HepG2 (cell line): ENCODE measurements at regions not wholly inside any gene's neighbourhood (a gene's known extent, or its start where the extent isn't known, plus 50 kb on each side); places are given as distances from the start of the nearest gene placed in this dataset.

Experiments used
- ATAC-seq: fragments of 200-7000 bp; cut with Tn5 transposase; 3 replicates; pipeline ENCODE4 v1.9.1; 2020; ENCODE audit warnings: mild to moderate bottlenecking, moderate library complexity
- BruUV-seq: library from RNA; stranded (reverse); fragments of 400-500 nt; replicated peaks from 2 replicates; lab custom pipeline; 2021; lab: Mats Ljungman, UMichigan
- CTCF ChIA-PET: fragments of 300-600 bp; formaldehyde crosslinking; extraction: SDS; loops from one replicate; lab custom pipeline; 2021; ENCODE audit warnings: low total read pairs, inconsistent platforms, low intra/inter-chr PET ratio; lab: Yijun Ruan, JAX
- POLR2A ChIA-PET: fragments of 350-600 bp; sonication (Branson Sonifier 250); formaldehyde crosslinking; loops from one replicate; lab custom pipeline; 2020; ENCODE audit warnings: antibody characterized with exemption, inconsistent platforms; lab: Yijun Ruan, JAX
- DNase-seq: peaks from one replicate; pipeline ENCODE4 v3.0.0-alpha.2; 2015; ENCODE audit warnings: low spot score
- FAIRE-seq: peaks from 3 replicates; lab custom pipeline; 2011; peaks lifted over from hg19 to GRCh38; lab: Jason Lieb, UNC
- H2AFZ ChIP-seq: one replicate; pipeline ENCODE4 v1.6.1; 2011; ENCODE audit warnings: low read length, inconsistent platforms
- H3K27ac ChIP-seq: fragments of 300-600 bp; 3 replicates; pipeline ENCODE4 v1.8.0; 2011; ENCODE audit warnings: mixed run types, mild to moderate bottlenecking, mixed read lengths, low read length, inconsistent platforms; ENCODE audit not compliant: insufficient read depth; ENCODE audit errors: extremely low read length
- H3K27me3 ChIP-seq, 2 experiments: fragments of 200-600 bp in 1 of 2; 2 replicates in 1 of 2; 3 replicates in 1 of 2; pipeline versions ENCODE4 v1.6.0 to v1.8.0; 2011; ENCODE audit warnings: low read length in 2 of 2, mild to moderate bottlenecking in 2 of 2, moderate library complexity in 2 of 2, inconsistent platforms in 1 of 2; ENCODE audit not compliant: insufficient read depth in 2 of 2, control insufficient read depth in 1 of 2
- H3K36me3 ChIP-seq, 2 experiments: fragments of 200-600 bp in 1 of 2; replicated peaks in 1 of 2; 2 replicates in 1 of 2; 3 replicates in 1 of 2; pipeline versions ENCODE4 v1.5.1 to v1.8.0; 2011; ENCODE audit warnings: low read length in 2 of 2, inconsistent platforms in 1 of 2; ENCODE audit not compliant: insufficient read depth in 2 of 2, control insufficient read depth in 1 of 2
- H3K4me1 ChIP-seq: 2 replicates; pipeline ENCODE4 v1.5.1; 2012; ENCODE audit warnings: low read length, inconsistent platforms; ENCODE audit not compliant: insufficient read depth
- H3K4me2 ChIP-seq: 2 replicates; pipeline ENCODE4 v1.6.0; 2011; ENCODE audit warnings: low read depth, low read length, inconsistent platforms
- H3K4me3 ChIP-seq, 3 experiments: fragments of 200-600 bp in 1 of 3; sonication (generic), shearing (Covaris generic) in 1 of 3; replicated peaks in 1 of 3; 2 replicates each; pipeline ENCODE4 v1.5.1; 2011 to 2016; ENCODE audit warnings: low read length in 3 of 3, inconsistent platforms in 2 of 3, low read depth in 2 of 3, mild to moderate bottlenecking in 2 of 3, control low read depth in 1 of 3, mixed read lengths in 1 of 3; ENCODE audit not compliant: insufficient read depth in 1 of 3
- H3K79me2 ChIP-seq: one replicate; pipeline ENCODE4 v1.6.1; 2011; ENCODE audit warnings: low read length, inconsistent platforms; ENCODE audit not compliant: insufficient read depth
- H3K9ac ChIP-seq: 2 replicates; pipeline ENCODE4 v1.6.0; 2011; ENCODE audit warnings: mild to moderate bottlenecking, low read depth, low read length, inconsistent platforms; ENCODE audit not compliant: insufficient read depth
- H3K9me3 ChIP-seq: 2 replicates; pipeline ENCODE4 v1.5.1; 2012; ENCODE audit warnings: mild to moderate bottlenecking, low read length
- H4K20me1 ChIP-seq: 2 replicates; pipeline ENCODE4 v1.6.0; 2011; ENCODE audit warnings: inconsistent platforms, mild to moderate bottlenecking, low read length, moderate library complexity; ENCODE audit not compliant: insufficient read depth
- FOXP4 ChIP-seq: sonication (generic); formaldehyde crosslinking; IDR thresholded peaks from 2 replicates; pipeline ENCODE4 v1.4.0; 2020; ENCODE audit warnings: missing genetic modification reagents
- LBX2 ChIP-seq: sonication (generic); formaldehyde crosslinking; IDR thresholded peaks from 2 replicates; pipeline ENCODE4 v1.5.0; 2020; ENCODE audit warnings: missing genetic modification reagents, mild to moderate bottlenecking, borderline replicate concordance
- NFIC ChIP-seq: IDR thresholded peaks from 2 replicates; pipeline ENCODE4 v1.6.1; 2012; ENCODE audit warnings: mild to moderate bottlenecking, low read length, inconsistent platforms
- SNAPC5 ChIP-seq: sonication (generic); formaldehyde crosslinking; IDR thresholded peaks from 2 replicates; pipeline ENCODE4 v1.8.1; 2023; ENCODE audit warnings: mild to moderate bottlenecking, missing genetic modification reagents, borderline replicate concordance
- TERF1 ChIP-seq: sonication (generic); formaldehyde crosslinking; IDR thresholded peaks from 2 replicates; pipeline ENCODE4 v1.8.0; 2022; ENCODE audit warnings: mild to moderate bottlenecking, missing genetic modification reagents, moderate library complexity
- TRIM24 ChIP-seq: sonication (generic); formaldehyde crosslinking; IDR thresholded peaks from 2 replicates; pipeline ENCODE4 v1.8.0; 2022; ENCODE audit warnings: mild to moderate bottlenecking, missing genetic modification reagents
- ZBTB25 ChIP-seq: IDR thresholded peaks from 2 replicates; pipeline ENCODE4 v1.6.1; 2018; ENCODE audit warnings: missing genetic modification reagents
- ZBTB8A ChIP-seq: sonication (generic); formaldehyde crosslinking; IDR thresholded peaks from 2 replicates; pipeline ENCODE4 v1.4.0; 2020; ENCODE audit warnings: mild to moderate bottlenecking, low read depth, missing genetic modification reagents, borderline replicate concordance
- ZNF136 ChIP-seq: sonication (generic); formaldehyde crosslinking; IDR thresholded peaks from 2 replicates; pipeline ENCODE4 v1.8.1; 2022; ENCODE audit warnings: low read depth, mild to moderate bottlenecking, moderate library complexity, missing genetic modification reagents
- ZNF281 ChIP-seq: sonication (generic); formaldehyde crosslinking; IDR thresholded peaks from 2 replicates; pipeline ENCODE4 v1.4.0; 2020; ENCODE audit warnings: missing genetic modification reagents, borderline replicate concordance
- ZNF441 ChIP-seq: sonication (generic); formaldehyde crosslinking; IDR thresholded peaks from 2 replicates; pipeline ENCODE4 v1.7.0; 2021; ENCODE audit warnings: missing genetic modification reagents, borderline replicate concordance
- ZNF703 ChIP-seq: sonication (generic); formaldehyde crosslinking; IDR thresholded peaks from 2 replicates; pipeline ENCODE4 v1.5.1; 2020; ENCODE audit warnings: missing genetic modification reagents, mild to moderate bottlenecking, moderate library complexity, borderline replicate concordance
- ZNF720 ChIP-seq: sonication (generic); formaldehyde crosslinking; IDR thresholded peaks from 2 replicates; pipeline ENCODE4 v1.4.0; 2020; ENCODE audit warnings: missing genetic modification reagents
- WGBS: methylation state at CpG from one replicate; pipeline ENCODE4 v1.1.6; 2017; ENCODE audit warnings: low lambda C conversion rate; 5-methylcytosine and 5-hydroxymethylcytosine counted together
- in situ Hi-C: cut with HindIII; loops from 2 replicates; pipeline ENCODE4 v1.10.0; 2017; ENCODE audit warnings: low pct_unique_long_range_greater_than_20kb; ENCODE audit not compliant: extremely low pct_ligation_motif_present
- intact Hi-C: fragments of 100-400 bp; cut with micrococcal nuclease; formaldehyde crosslinking; loops from one replicate; pipeline ENCODE4 v1.10.0; 2022; ENCODE audit not compliant: unreplicated experiment

- TF ChIP-seq SNAPC5 (CRISPR knock-in tag) (no peak), ZNF720 (CRISPR knock-in tag) (no peak)
Observed at GRCh38 chr6:12472601-12473038, 182.5 kb downstream of the EDN1 start (continued).

- Histone ChIP-seq H3K9me3 (no peaks in the 10 kb centered on the region), H3K4me3 (no peak overlapping the region), H3K79me2 (no peaks in the 10 kb centered on the region), H3K4me2 (no peak overlapping the region), H2AFZ (no peak overlapping the region), H3K9ac (no peak overlapping the region), H3K27me3 (peaks cover 0 to 8% of the 10 kb centered on the region in 2 experiments; a peak in 1 of 5 replicates), H3K4me1 (0 out of 2 replicates have a peak, but pooled peaks cover 6% of the 10 kb centered on the region), H3K27ac (no peak overlapping the region), H4K20me1 (no peaks in the 10 kb centered on the region), H3K36me3 (no peaks in the 10 kb centered on the region)
- WGBS = 9% methylated on average over 1 of the region's 1 CpG
- intact Hi-C loops (no loop called here), in situ Hi-C loops (no loop called here)
- ATAC-seq (no peak), DNase-seq (no peak), FAIRE-seq (no peak)
- POLR2A ChIA-PET = no interaction called here
- CTCF ChIA-PET = no interaction called here
- BruUV-seq = no TSS peak
- no peak for TF ChIP-seq TERF1
- no peak for TF ChIP-seq ZNF136 (CRISPR knock-in tag)
- TF ChIP-seq FOXP4 = no peak
- no peak for TF ChIP-seq ZBTB25 (CRISPR knock-in tag)
- TF ChIP-seq NFIC = no peak
- no peak for TF ChIP-seq TRIM24 (CRISPR knock-in tag)
- no peak for TF ChIP-seq ZBTB8A (CRISPR knock-in tag)
- TF ChIP-seq LBX2 = no peak
- no peak for TF ChIP-seq ZNF703 (CRISPR knock-in tag)
- TF ChIP-seq ZNF281 (CRISPR knock-in tag) = no peak
- TF ChIP-seq ZNF441 (CRISPR knock-in tag) = no peak
Observed at GRCh38 chr6:12473494-12473893, 183.3 kb downstream of the EDN1 start.
